GM10847 (cell line): ENCODE measurements at regions not wholly inside any gene's neighbourhood (a gene's known extent, or its start where the extent isn't known, plus 50 kb on each side); places are given as distances from the start of the nearest gene placed in this dataset.
A peak's percentile ranks its signal among the peaks of the same experiment; 100 is the strongest.

ENCODE experiments used
- POLR2A ChIP-seq: IDR thresholded peaks from 2 replicates; pipeline ENCODE4 v1.6.1; 2011; ENCODE audit not compliant: insufficient read length; ENCODE audit errors: extremely low read depth

- TF ChIP-seq POLR2A = no peak
These were observed 117.9 kb upstream of the LPCAT1 start for GRCh38 chr5:1641560-1642166.

GRCh38 chr5:1641041-1641440 lies 117.3 kb upstream of the LPCAT1 start:
- no peak for TF ChIP-seq POLR2A

- no peak for TF ChIP-seq POLR2A
These were observed 116.7 kb upstream of the LPCAT1 start for GRCh38 chr5:1640421-1640881.

- TF ChIP-seq POLR2A = no peak
These were observed 116.0 kb upstream of the LPCAT1 start for GRCh38 chr5:1639757-1640156.

GRCh38 chr5:1638658-1639400 lies 115.1 kb upstream of the LPCAT1 start:
- TF ChIP-seq POLR2A = no peak

GRCh38 chr5:1637639-1638481 lies 114.1 kb upstream of the LPCAT1 start:
- TF ChIP-seq POLR2A = no peak

GRCh38 chr5:1636981-1637638 lies 113.3 kb upstream of the LPCAT1 start:
- no peak for TF ChIP-seq POLR2A

GRCh38 chr5:1634337-1634661 lies 110.5 kb upstream of the LPCAT1 start:
- no peak for TF ChIP-seq POLR2A

GRCh38 chr5:1633605-1634336 lies 110.0 kb upstream of the LPCAT1 start:
- peak; percentile 82 for TF ChIP-seq POLR2A

- peak; percentile 66 for TF ChIP-seq POLR2A
These were observed 70.8 kb upstream of the LPCAT1 start for GRCh38 chr5:1594357-1595106.

- no peak for TF ChIP-seq POLR2A
These were observed 70.2 kb upstream of the LPCAT1 start for GRCh38 chr5:1593903-1594356.
